ENCODE measurements at regions not wholly inside any gene's neighbourhood (a gene's known extent, or its start where the extent isn't known, plus 50 kb on each side); places are given as distances from the start of the nearest gene placed in this dataset.

GRCh38 chr16:85350146-85350728, 238.0 kb upstream of the CIBAR2 start:
- FAIRE-seq: no peak

GRCh38 chr16:85350973-85351372, 238.7 kb upstream of the CIBAR2 start:
- no peak for TF ChIP-seq POLR2A (IDR thresholded peaks at IDR 0.05; ENCODE audit: low read depth, low read length)
- FAIRE-seq (no peak), DNase-seq (ENCODE audit: insufficient read length, low spot score) (peak; percentile 93)

More at GRCh38 chr16:85350146-85350728, 238.0 kb upstream of the CIBAR2 start:
- no peak for DNase-seq (ENCODE audit: insufficient read length, low spot score)
- TF ChIP-seq POLR2A (IDR thresholded peaks at IDR 0.05; ENCODE audit: low read depth, low read length): no peak

- FAIRE-seq: no peak
- TF ChIP-seq POLR2A (IDR thresholded peaks at IDR 0.05; ENCODE audit: low read depth, low read length): no peak
- no peak for DNase-seq (ENCODE audit: insufficient read length, low spot score)
Measured at GRCh38 chr16:85353013-85353412, 240.7 kb upstream of the CIBAR2 start.

GRCh38 chr16:85353839-85354685, 241.8 kb upstream of the CIBAR2 start:
- DNase-seq (ENCODE audit: insufficient read length, low spot score) (no peak), FAIRE-seq (no peak)
- TF ChIP-seq POLR2A (IDR thresholded peaks at IDR 0.05; ENCODE audit: low read depth, low read length): no peak

- DNase-seq (ENCODE audit: insufficient read length, low spot score) (peak; percentile 98), FAIRE-seq (no peak)
- TF ChIP-seq POLR2A (IDR thresholded peaks at IDR 0.05; ENCODE audit: low read depth, low read length): 0 out of 2 replicates have a peak, but pooled peaks have one; percentile 16
Measured at GRCh38 chr16:85354686-85355514, 242.6 kb upstream of the CIBAR2 start.

- FAIRE-seq (no peak), DNase-seq (ENCODE audit: insufficient read length, low spot score) (no peak)
- no peak for TF ChIP-seq POLR2A (IDR thresholded peaks at IDR 0.05; ENCODE audit: low read depth, low read length)
Measured at GRCh38 chr16:85355515-85355837, 243.2 kb upstream of the CIBAR2 start.

GRCh38 chr16:85356157-85356556, 243.9 kb upstream of the CIBAR2 start:
- DNase-seq (ENCODE audit: insufficient read length, low spot score) (no peak), FAIRE-seq (no peak)
- TF ChIP-seq POLR2A (IDR thresholded peaks at IDR 0.05; ENCODE audit: low read depth, low read length): no peak

- no peak for TF ChIP-seq POLR2A (IDR thresholded peaks at IDR 0.05; ENCODE audit: low read depth, low read length)
- DNase-seq (ENCODE audit: insufficient read length, low spot score) (no peak), FAIRE-seq (no peak)
Measured at GRCh38 chr16:85357323-85357722, 245.1 kb upstream of the CIBAR2 start.

GRCh38 chr16:85357924-85358505, 245.7 kb upstream of the CIBAR2 start:
- no peak for TF ChIP-seq POLR2A (IDR thresholded peaks at IDR 0.05; ENCODE audit: low read depth, low read length)
- DNase-seq (ENCODE audit: insufficient read length, low spot score) (no peak), FAIRE-seq (no peak)

- no peak for TF ChIP-seq POLR2A (IDR thresholded peaks at IDR 0.05; ENCODE audit: low read depth, low read length)
- FAIRE-seq (no peak), DNase-seq (ENCODE audit: insufficient read length, low spot score) (no peak)
Measured at GRCh38 chr16:85358704-85359146, 246.5 kb upstream of the CIBAR2 start.

GRCh38 chr16:85359147-85359822, 247.0 kb upstream of the CIBAR2 start:
- TF ChIP-seq POLR2A (IDR thresholded peaks at IDR 0.05; ENCODE audit: low read depth, low read length): no peak
- FAIRE-seq (no peak), DNase-seq (ENCODE audit: insufficient read length, low spot score) (no peak)

GRCh38 chr16:85360323-85361277, 248.3 kb upstream of the CIBAR2 start:
- DNase-seq (ENCODE audit: insufficient read length, low spot score) (no peak), FAIRE-seq (no peak)
- TF ChIP-seq POLR2A (IDR thresholded peaks at IDR 0.05; ENCODE audit: low read depth, low read length): no peak
